ENCODE measurements at regions not wholly inside any gene's neighbourhood (a gene's known extent, or its start where the extent isn't known, plus 50 kb on each side); places are given as distances from the start of the nearest gene placed in this dataset.

- TF ChIP-seq CTCF (IDR thresholded peaks at IDR 0.05) (no peak), EP300 (IDR thresholded peaks at IDR 0.05) (no peak)
Measured at GRCh38 chr3:25218362-25218761, 209.7 kb upstream of the RARB start.

Measured in suprapubic skin (tissue), 3 donors.